ENCODE measurements at regions not wholly inside any gene's neighbourhood (a gene's known extent, or its start where the extent isn't known, plus 50 kb on each side); places are given as distances from the start of the nearest gene placed in this dataset.
"Not testable (repeated sequence)": the region's sequence is repeated elsewhere in the genome, so short reads cannot be mapped to it uniquely, and the experiment has no call there.

DNA sequence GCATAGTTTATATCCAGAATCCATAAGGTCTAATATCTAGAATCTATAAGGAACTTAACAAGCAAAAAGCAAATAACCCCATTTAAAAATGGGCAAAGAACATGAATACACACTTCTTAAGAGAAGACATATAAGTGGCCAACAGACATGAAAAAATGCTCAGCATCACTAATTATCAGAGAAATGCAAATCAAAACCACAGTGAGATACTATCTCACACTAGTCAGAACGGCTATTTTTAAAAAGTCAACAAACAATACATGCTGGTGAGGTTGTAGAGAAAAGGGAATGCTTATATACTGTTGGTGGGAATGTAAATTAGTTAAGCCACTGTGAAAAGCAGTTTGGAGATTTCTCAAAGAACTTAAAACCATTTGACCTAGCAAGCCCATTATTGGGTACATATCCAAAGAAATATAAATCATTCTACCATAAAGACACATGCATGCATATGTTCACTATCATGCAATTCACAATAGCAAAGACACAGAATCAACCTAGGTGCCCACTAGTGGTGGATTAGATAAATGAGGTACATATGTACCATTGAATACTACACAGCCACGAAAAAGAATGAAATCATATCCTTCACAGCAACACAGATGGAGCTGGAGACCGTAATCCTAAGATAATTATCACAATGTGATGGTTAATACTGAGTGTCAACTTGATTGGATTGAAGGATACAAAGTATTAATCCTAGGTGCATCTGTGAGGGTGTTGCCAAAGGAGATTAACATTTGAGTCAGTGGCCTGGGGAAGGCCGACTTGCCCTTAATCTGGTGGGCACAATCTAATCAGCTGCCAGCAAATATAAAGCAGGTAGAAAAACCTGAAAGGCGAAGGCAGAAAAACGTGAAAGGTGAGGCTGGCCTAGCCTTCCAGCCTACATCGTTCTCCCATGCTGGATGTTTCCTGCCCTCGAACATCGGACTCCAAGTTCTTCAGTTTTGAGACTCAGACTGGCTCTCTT is 397.2 kb downstream of the NKX6-1 start:
- not testable (repeated sequence) for DNase-seq

DNA sequence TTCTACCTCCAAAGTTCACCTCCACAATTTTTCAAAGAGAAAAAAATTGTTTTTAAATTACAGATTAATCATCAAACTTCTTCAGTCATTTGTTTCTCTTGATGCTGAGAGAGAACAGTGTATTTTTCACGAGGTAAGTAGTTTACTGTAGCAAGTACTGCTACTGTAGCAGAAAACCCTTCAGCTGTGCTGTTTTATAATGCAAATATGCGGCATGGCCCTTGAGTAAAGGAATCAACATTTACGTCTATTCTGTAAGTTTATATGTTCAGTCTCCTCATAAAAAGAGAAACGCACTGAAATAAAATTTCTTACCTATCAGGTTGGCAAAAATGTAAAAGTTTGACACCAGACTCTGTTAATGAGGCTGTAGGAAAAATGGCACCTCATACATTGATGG is 399.0 kb downstream of the NKX6-1 start:
- DNase-seq = no peak

DNA sequence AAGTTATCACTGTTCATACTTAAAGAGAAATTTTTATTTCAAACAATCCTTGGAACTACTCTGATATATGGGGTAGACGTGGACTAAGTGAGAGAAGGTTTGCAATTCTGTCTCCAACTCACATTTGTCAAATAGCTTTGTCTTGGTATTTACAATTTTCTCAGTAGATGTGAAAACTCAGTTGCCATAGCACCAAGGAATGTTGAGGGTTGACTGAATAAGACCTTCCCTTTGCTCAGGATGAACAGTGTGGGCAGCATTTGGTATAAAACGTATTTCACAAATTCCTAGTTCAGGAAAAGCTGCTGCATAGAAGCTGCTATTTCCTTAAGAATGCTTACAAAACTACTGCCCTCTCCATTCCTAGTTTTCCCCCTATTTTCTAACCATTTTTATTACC is 399.5 kb downstream of the NKX6-1 start:
- DNase-seq = peak; percentile 4

DNA sequence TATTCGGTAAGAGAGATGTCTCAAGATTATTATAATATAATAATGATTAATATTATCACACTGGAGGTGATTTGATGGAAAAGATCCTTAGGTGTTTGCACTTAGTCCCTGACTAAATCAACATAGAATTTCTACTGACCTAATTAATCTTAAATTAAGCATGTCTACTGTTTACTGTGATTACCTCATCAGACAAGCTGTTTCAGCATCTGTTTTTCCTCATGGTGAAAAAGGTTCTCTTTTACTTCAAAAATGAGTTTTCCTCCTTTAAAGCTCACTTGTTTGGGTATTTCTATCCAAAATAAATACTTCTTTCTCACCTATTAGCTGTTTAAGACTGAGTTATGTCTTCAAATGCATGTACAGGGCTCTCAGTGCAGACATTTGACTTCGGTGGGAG is 407.8 kb downstream of the NKX6-1 start:
- no peak for DNase-seq

DNA sequence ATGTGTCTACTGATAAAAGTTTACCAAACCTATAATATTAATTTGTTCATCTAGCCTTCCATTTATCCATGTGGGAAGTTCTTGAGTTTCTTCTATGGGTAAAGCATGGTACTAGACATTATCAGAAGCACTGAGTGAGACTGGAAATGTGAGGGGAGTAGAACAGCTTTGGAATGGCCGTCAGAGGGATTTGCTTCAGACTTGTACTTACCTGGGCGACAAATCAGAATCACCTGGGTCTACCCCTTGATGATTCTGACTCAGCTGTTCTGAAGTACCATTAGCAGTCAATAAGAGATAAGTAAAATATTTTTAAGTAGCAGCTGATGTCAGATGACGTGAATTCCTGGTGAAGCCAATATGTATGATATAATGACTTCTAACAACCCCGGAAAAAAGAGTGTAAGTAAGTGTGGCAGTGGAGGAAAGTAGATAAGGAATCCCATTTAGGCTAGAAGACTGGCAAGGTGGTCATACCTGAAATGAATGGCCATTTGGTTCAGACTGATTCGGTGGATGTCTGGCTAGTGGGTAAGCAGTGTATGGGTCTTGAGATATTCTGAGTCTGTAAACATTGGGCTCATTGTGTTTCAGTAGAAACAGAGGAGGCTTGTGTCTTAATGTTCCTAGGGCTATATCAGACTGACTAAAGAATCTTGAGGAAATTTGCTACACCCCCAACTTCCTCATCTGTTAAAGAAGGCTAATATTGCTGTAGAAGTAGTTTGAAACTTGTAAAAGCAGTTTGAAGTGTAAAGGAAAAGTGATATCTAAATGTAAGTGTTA is 409.2 kb downstream of the NKX6-1 start:
- no peak for DNase-seq

DNA sequence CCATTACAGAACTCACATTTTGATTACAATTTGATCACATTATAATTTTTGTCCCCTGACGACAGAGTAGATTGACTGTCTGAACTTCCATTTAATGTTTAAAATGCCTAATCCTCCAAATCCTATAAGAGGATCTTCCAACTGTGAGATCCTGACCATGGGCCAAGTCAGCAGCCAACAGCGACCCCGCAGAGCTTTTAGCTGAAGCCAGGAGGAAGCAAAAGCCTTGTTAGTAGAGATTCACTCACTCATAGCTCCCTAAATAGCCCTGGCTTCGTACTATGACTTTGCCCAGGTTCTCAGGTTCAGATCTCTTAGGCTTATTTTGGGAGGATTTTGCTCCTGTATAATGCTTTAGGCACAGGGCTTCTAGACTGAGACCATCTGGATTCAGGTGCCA is 413.1 kb downstream of the NKX6-1 start:
- DNase-seq = no peak

DNA sequence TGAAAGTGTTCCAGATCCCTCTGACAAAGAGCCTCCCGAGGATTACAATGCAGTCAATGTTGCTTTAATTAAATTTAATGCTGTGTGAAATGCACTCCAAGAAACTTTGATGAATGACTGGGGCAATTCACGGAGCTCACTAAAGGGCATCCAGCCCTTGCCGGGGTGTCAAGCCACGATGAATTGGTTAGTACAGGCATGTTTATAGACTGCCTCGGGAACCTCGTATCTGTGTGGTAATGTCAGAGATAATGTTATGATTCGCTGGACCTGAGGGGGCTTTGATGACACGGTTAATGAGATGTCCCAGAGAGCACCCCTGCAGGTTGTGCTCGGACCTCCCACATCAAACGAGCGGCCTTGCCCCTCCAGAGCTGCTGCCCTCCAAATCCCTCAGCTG is 428.8 kb downstream of the NKX6-1 start:
- DNase-seq = no peak

DNA sequence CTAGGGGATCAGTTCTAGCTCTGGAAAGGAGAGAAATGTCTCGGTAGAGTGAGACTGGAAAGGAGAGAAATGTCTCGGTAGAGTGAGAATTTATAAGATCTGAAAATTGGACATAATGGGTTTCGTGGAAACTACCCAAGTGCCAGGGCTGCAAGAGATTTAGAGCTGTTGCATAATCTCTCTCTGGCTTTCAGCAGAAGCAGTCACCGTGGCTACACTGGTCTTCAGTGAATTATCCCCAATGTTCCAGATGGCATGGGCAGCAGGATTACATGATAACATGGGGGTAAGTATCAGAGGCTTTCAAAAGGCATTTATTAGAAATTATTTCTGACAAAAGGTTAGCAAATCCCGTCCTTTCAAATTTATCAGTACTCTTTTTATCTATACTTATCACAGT is 435.5 kb downstream of the NKX6-1 start:
- no peak for DNase-seq

DNA sequence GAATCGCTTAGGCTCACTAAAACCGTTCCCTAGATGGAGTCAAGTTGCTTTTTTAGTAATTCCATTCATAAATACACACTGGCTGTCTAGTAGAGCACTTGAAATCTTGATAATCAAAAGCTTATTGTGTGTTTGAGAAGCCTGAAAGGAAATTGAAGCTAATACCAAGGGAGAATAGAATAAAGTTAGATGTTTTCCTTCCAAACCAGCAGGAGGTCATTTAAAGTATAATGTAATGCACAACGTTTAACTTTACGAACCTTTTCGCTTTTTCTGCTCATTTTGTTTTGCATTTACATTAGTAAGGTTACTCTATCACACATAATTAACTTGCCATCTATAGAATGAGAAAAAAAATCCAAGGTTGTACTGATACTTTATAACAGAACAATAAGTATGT is 440.9 kb downstream of the NKX6-1 start:
- DNase-seq = no peak

DNA sequence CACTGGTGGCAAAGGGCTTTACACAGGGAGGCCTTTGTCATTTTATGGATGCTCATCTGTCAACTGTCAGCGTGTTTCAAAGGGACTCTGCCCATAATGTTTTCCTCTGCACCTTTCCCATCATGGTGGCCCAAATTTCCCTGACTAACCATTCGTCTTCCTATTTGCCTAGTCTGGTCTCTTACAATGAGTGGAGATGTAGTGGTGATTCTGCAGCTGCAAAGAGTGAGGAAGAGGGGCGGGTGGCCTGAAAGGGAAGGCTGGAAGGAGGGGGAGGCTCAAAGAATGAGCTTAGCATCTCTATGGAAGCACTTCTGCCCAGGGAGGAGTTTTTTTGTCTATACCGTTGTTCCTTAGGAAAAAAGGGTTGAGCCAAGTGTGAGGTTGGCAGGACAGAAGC is 447.5 kb downstream of the NKX6-1 start:
- no peak for DNase-seq

DNA sequence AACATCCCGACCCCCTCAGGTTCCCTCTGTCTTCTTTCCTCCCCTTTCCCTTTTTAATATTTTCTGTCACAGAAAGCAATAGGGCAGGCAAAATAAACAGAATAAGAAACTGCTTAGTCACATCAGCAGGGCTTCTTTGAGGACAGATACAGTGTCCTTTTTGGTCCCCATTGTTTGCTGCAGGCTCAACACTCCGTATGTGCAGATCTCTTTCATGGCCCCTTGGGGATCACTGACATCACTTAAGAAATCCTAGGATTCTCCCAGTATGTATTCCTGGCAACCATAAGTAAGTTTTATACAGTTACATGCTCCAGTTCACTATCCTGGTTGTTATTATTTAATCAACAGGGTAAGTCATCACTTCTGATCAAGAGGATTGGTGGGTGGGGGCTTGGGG is 448.0 kb downstream of the NKX6-1 start:
- DNase-seq = no peak

DNA sequence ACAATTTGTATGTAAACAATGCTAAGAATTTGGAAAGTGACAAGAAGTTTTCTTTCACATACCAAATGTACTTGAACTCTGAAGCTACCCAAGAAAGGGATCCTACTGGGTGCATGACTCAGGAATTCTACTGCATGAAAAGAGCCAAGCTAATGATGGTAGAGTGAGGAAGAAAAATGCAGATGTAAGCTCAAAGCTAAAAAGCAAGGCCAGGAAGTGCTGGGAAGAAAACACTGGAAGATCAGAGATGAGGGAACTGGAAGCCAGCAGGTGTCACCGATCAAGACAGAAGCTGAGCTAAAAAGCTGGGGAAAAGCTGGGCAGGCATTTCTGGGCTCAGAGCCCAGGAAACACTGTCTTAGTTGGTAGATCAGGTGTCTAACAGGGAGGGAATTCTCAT is 449.1 kb downstream of the NKX6-1 start:
- DNase-seq = no peak

DNA sequence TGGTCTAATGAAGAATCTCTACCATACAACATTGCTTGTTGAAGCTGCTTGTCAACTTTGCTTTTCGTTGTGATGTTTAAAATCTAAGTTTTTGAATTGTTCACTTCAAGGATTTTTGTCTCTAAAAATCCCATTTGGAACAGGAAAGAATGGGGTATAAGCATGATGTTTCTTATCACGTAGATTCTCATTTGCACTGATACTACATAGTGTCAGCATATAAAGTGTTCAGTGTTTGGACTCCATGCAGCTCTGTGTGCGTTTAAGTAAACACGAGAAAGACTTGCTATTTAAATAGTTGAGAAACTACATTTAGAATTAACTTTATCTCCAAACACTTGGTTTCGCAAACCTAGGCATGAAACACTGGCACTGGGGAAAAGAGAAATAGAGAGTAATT is 452.5 kb downstream of the NKX6-1 start:
- DNase-seq = no peak

DNA sequence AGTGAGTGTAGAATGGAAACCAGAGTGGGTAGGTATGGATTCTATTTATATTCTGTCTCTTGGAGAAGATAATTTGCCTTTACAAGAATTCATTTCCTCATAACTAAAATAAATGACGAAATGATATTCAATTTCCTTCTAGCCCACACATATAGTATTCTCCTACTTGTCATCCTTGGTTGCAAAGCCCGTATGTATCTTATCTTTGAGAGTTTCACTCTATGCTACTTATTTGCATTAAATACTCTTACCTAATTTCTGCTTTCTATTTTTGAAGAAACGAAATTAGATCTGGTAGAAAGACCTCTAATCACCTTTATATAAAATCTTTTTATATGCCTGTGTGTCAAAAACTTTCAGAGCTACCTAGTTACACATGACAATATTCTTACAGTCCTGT is 457.7 kb downstream of the NKX6-1 start:
- DNase-seq = no peak

DNA sequence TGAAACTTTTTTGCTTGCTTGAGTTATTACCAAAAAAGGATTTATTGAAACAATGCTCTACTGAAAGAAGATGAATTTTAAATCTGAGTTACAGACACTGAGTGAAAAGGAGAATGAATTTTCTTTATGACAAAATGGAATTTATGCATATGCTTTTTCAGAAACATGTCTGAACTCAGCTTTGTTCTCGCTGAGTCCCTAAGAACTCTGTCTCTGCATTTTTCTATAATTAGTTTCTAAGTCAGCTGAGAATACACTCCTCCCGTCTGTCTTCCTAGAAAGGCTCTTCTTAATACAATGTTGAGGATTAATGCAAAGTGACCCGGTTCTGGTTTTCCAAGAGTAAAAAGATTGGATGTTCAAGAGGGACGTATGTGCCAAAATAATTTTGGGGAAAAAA is 463.5 kb downstream of the NKX6-1 start:
- no peak for DNase-seq

DNA sequence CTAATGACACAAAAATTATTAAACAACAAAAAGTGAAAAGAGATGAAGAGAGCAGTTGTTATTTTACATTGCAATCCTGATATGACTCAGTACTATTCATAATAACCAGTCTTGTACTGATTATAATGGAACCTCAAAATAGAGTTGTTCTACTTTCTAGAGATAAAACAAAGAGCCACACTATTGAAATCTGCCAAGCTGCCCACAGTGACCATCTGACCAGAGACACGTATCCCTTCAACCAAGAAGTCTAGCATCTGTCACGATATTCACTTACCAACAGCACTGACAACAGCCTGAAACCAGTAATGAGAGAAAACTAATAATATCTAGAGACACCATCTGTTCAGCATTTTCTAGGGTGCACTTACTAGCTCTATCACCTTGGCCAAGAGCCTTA is 466.7 kb downstream of the NKX6-1 start:
- no peak for DNase-seq

DNA sequence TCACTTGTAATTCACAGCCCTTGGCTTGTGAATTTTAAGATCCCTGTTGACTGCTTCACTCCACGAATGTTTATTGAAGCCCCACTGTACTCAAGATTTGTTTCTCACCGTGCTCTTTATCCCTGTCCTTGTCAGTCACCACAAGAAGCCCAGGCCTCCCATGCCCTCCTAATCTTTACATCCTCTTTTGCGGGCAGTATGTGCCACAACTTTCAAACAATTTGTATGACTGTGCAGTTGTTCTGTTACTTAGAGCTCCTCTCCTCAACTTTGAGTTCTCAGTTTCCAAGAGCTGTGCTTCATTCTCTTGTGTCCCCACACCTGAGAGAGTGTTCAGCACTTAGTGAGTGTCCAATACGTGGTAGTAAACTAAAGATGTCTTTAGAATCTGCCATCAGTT is 467.7 kb downstream of the NKX6-1 start:
- no peak for DNase-seq

DNA sequence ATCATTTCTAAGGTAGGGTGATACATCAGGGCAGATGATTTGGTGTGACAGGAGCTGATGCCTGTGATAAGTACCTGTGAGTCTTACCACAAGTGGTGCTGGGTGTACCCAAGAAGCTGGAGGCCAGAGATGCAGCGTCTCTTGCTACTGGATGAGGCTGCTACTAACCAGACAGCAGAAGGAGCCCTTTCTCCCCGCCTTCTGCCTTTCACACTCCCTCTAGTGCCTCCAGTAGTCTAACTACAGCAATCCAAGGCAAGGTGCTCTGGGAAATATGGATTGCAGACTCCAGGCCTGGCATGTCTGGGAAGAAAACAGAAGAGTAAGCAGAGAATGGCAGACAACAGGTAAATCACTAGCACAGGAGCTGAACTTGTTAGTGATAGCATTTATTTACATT is 470.8 kb downstream of the NKX6-1 start:
- no peak for DNase-seq

DNA sequence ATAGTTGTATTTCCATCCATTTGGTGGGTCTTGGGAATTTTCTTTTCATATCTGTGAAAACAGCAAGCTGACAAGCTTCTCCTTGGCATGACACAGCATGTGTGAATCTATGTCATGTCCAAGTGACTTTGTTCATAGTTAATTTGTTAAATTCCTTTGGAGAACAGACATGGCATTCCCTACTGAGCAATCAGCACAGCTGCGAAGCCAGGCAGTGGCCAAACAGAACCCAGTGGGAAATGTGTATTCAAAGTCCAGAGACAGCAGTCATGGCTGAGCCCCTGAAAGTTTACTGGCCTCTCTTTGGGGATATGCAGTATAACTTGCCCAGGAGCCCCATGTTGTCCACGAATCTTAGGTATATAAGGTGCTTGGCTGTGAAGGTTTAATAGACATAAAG is 474.7 kb downstream of the NKX6-1 start:
- DNase-seq = no peak

DNA sequence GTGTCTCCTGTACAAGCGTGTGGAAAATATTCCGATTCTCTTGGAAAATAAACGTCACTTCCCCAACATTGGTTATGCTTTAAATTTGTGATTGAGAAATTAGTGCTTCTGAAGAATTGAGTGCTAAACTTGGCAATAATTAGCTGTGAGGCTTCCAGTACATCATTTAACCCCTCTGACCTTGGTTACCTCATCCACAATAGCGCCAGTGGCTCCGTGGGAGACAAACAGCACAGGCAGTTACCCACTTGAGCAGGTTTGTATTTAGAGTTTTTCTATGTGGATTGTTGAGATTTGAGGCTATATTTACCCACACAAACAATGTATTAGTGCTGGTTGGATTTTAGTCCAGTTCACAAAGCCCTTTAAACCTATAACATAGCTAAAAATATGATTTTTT is 476.5 kb downstream of the NKX6-1 start:
- DNase-seq = no peak

DNA sequence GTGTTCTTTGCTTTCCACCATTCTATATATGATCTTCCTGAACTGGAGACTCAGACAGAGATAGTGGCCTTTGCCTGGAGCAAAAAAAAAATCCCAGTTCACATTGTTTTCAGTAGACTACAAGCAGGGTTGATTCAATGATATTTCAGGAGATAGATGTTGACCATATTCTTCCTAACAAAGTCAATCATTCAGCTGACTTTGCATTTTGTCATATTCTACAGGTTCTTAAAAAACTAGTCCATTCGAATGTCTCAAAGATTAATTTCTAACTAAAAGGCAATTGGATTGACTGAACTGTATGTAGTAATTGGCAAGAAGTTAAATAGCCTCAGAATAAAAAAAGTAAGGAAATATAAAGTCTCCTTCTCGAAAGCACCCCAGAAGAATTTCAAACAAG is 479.5 kb downstream of the NKX6-1 start:
- DNase-seq = no peak

DNA sequence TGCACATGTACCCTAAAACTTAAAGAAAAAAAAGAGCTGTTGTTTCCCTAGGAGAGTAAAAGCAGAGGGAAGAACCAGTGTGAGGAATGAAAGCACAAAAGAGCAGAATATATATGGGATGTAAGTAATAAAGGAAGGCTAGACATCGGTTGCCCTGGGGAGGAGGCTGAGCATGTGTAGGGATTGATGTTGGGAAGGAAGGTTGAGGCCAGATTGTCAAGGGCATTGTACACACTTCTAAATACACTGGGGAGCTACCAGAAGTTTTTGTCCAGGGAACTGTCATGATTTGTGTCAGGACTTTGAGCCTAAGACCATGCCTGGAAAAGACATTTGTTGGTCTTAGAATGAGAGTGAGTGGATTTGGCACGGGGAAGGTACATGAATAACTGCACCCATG is 467.1 kb downstream of the GPAT3 start:
- no peak for DNase-seq

DNA sequence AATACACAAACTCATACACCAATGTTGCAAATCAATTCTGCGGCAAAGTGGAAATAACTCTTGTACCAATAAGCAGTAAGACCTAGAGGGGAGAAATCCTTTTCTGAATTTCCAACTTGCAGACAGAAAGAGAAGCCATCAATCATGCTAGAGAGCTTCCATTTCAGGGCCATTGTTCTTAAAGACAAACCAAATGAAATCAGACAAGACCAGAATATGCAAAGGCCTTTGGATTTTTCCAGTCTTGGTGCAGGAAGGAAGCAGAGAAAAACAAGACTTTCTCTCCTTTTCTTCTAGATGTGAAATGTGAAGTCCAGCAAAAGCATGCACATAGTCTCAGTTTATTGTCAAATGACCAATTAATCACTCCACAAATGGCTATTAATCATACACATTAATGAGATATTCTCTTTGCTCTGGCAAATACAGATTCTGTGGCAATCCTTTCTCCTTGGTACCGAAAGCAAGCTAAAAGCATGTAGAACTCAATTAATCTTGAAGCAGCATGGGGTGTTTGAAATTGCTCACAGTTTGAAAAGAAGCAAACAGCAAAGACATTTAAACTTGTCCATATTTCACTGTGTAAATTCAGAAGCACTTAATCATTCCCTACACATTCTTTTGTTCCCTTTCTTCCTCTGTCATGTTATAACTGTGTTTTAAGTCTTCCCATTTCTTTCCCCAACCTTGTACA is 466.1 kb downstream of the GPAT3 start:
- no peak for DNase-seq

Data from fibroblast of skin of back (primary cell).